Middle frontal gyrus (tissue), 1 donor: ENCODE measurements at regions not wholly inside any gene's neighbourhood (a gene's known extent, or its start where the extent isn't known, plus 50 kb on each side); places are given as distances from the start of the nearest gene placed in this dataset.

Source experiments
- DNase-seq: peaks from one replicate; pipeline ENCODE4 v3.0.0-alpha.2; 2015; ENCODE audit warnings: low spot score; ENCODE audit errors: extremely low spot score

- no peak for DNase-seq
These were observed 180.0 kb downstream of the MTRR start for GRCh38 chr5:8048920-8049319.

DNA sequence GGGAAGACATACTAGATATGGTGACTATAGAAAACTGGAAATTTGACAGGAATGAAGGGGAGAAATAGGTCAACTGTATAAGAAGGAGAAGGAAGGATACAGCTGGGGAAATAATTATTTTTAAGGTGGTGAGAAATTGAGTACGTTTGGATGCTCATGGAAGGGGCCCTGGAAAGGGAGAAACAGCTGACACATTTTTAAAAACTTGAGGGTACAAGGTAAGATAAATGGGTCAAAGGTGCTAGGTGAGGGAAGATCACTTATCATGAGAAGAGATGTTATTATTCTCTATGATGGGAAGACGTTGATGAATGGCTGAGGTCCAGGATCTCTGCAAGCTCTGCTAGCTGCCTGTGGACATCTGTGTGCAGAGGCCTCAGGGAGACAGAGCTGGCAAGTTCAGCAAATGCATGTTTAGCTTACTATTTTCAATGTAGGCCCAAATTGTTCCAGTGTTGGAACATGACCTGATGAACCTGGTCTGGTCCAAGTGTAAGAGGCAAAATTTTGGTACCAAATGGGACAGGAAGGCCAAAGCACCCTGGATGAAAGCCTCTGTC, 181.7 kb downstream of the MTRR start:
- DNase-seq = no peak

DNA sequence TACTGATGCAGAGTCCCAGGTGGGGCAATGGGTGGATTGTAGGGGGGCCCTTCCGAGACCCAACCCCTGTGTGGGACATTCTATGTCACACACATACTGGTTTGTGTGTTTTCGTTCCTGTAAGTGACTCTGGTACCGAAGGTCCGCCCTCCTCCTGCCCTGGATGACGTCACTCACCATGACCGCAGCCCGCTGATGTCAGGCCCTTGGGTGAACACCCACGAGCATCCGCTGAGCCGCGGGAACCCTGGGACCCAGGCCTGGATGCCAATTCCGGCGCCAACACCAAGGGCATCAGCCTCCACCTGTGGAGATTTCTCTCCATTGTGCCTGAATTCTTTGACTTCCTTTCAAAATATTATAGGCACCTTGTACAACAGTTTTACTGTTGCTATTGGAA, 184.3 kb downstream of the MTRR start:
- no peak for DNase-seq

GRCh38 chr5:8057769-8058168, 188.8 kb downstream of the MTRR start:
- no peak for DNase-seq

GRCh38 chr5:8058616-8059190, 189.8 kb downstream of the MTRR start:
- no peak for DNase-seq

- no peak for DNase-seq
These were observed 190.4 kb downstream of the MTRR start for GRCh38 chr5:8059337-8059736.

DNA sequence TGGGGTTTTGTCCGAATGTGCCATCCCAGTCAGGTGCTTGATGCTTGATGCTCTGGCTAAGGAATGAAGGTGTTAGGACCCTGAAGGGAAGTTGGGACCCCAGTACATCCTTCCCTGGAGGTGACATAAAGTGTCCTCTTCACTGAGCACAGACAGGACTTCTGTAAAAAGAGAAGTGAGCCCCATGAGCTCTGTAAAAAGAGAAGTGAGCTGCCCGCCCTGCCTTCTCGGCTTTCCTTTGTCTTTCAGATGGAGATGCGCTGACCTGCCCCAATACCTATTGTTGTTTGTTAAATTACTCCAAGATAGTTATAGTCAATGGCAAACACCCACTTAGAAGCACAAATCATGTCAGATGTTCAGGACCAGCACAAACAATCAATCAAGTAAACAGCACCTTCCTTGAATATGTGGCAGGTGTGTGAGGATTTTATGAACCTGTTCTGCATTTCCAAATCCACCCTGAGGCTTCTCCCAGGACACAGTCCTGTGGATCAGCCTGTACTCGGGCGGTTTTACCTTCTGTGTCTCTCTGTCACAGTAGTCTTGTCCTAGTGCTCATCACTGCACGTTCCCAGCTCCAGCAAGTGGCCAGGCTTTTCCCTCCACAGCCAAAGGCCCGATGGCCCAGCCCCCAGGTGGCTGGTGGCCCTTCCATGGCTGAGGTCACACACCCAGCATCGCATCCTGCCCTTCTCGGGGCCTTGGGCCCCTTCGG, 191.4 kb downstream of the MTRR start:
- no peak for DNase-seq

GRCh38 chr5:8060953-8061429, 192.0 kb downstream of the MTRR start:
- no peak for DNase-seq

DNA sequence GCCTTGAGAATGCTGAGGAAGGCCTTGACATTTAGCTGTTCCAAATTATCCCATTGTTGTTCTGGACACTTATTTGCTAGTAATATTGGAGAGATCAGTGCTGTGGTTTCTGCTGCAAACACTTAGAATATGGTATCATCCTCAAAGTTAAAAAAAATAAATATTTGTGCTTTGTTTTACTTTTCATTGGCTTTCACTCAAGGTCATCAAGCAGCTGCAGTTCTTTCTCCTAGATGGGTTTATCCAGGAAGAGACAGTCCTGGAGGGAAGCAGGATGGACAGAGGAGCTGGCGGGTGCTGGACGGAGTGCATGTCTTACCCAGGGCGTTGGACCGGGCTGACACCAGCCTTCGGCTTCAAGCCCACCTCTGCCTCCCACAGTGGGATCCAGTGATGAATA, 193.6 kb downstream of the MTRR start:
- no peak for DNase-seq

GRCh38 chr5:8068078-8068477, 199.1 kb downstream of the MTRR start:
- no peak for DNase-seq

DNA sequence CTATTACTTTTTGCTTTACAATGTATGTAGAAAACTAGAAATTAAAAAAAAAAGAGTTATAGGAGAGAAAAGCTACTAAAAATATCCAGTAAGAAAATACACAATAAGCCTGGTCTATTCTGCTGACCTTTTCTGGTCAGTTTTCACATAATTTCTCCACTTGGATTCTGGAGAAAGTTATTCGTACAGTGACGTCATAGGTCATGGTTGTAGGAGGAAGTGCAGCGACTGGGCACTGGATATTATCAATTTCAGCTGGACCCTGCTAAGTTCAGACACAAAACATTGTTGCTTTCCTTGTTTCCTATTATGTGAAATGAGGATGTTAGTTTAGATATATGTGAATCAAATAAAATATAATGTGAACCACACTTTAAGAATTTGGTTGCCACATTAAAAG, 201.2 kb downstream of the MTRR start:
- DNase-seq = no peak

DNA sequence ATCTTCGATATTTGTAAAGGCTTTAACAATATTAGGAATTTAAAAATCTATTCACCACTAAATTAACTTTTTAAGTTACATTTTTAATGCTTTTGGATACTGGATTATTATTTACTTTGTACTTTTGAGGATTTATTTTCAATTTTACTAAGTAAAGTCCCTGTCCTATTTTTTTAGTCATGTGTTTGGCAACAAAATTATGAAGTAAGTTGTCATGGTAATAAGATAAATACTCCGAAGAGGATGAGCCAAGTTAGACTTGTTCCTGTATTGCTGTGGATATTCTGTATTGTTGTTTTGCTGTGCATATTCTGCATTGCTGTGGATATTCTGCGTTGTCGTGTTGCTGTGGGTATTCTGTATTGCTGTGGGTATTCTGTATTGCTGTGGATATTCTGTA, 210.1 kb downstream of the MTRR start:
- no peak for DNase-seq

DNA sequence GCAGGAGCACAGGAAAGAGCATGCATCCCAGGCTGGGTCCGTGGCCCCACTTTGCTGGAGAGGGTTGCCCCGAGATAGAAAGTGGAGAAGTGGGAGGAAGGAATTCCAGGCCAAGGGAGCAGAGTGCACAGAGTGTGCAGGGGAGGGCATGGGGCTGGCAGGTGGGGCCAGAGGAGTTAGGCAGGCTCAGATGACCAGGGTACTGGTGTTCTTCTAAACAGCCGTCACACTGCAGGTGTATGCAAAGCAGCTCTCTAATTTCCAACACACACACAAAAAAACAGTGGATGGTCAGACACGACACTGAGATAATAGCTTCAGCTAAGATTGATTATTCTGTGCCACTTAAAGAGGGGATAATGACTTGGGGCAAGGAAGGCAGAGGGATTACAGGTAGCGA, 212.2 kb downstream of the MTRR start:
- DNase-seq = no peak

DNA sequence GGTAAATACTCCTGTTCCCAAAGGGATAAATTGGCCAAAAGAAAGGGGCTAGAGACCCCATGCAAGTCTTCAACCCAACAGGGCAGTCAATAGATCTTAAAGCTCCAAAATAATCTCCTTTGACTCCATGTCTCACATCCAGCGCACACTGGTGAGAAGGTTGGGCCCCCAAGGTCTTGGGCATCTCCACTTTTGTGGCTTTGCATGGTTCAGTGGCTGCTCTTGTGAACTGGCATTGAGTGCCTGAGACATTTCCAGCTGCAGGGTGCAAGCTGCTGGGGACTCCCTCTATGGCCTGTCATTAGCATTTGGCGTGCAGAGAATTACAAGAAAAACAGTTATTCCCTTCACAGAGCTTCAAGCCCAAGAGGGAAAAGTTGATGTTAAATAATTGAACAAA, 224.7 kb downstream of the MTRR start:
- DNase-seq = no peak

DNA sequence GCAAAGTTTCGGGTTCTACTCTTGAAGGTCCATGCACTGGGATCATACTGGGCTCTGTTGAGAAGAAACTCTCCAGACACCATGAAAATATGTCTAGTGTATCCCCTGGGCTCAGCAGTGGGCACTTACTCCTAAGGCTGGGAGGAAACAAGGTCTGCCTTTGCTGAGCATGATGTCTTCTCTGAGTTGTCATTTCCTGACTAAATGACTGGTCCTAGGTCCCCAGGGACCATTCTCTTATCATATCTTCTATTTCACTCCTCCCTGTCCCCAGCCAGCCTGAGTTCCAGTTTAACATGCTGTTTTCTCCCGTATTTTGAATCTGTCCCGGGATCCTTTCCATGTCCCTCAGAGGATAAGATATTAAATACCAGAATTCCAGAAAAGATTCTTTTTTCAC, 225.4 kb downstream of the MTRR start:
- no peak for DNase-seq

GRCh38 chr5:8097146-8097545, 228.2 kb downstream of the MTRR start:
- no peak for DNase-seq

DNA sequence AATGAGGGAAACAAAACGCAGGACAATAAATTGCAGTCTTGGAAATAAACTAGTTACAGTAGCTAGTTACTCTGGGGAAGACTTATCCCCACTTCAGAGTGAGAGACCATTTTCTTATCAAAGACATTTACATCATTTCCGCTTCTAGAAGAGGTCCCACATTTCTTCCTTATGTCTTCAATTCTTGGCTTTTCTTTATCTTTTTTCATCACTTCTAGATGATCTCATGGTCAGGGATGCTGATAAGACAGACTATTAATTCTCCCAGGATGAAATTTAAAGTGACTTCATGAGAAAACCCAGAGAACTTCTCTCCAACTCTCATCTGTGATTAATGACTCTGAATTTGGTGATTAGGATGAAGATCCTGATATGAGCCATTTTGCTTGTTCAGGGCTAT, 229.1 kb downstream of the MTRR start:
- DNase-seq = no peak

DNA sequence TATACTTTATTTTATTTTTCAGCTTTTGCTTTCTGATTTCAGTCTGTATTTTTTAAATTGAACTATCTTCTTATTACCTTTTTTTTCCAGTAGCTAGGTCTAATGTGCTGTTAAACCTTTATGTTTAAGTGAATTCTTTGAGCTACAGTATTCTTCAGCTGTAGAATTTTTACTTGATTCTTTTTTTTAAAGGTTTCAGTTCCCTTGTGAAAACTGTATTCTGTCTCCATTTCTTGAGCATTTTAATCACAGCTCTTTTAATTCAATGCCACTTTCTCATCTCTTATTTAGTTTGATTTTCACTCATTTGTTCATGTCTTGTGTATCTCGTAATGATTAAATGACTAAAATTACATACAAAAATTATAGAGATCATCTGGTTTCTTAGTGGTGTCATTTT, 233.8 kb downstream of the MTRR start:
- no peak for DNase-seq

GRCh38 chr5:8114597-8115266, 245.8 kb downstream of the MTRR start:
- DNase-seq = no peak

DNA sequence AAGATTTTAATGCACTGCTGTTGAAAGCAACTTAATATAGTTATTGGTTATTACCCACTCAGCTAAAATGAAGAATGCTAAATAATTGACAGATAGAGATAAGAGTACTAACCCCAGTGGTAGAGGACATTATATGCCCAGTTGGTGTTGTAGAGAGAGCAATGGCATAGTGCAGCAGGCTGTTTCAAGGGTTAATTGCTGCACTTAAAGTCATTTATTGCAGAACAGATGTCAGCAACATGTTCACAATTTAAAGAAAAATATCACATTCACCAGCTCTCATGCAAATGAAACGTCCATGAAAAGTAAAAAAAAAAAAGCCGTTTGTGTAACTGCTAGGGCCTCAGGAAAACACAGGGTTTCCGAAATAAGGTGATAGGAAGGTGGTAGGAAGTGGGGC, 254.6 kb downstream of the MTRR start:
- DNase-seq = no peak

- DNase-seq = no peak
These were observed 265.7 kb downstream of the MTRR start for GRCh38 chr5:8134609-8135008.

GRCh38 chr5:8135742-8136141, 266.8 kb downstream of the MTRR start:
- no peak for DNase-seq
